ENCODE measurements at regions not wholly inside any gene's neighbourhood (a gene's known extent, or its start where the extent isn't known, plus 50 kb on each side); places are given as distances from the start of the nearest gene placed in this dataset.

GRCh38 chr2:120817136-120817955, 81.7 kb downstream of the GLI2 start:
- H3K27ac Mint-ChIP-seq, result no peak overlapping the region
- no peak for DNase-seq
- CTCF ChIA-PET, result no interaction called here
- no peaks in the 10 kb centered on the region for H3K9me3 Mint-ChIP-seq (ENCODE audit: low read depth)
- H3K4me1 Mint-ChIP-seq, result no peaks in the 10 kb centered on the region
- H3K27me3 Mint-ChIP-seq, result no peaks in the 10 kb centered on the region
- no peaks in the 10 kb centered on the region for H3K36me3 Mint-ChIP-seq
- no peak overlapping the region for H3K4me3 Mint-ChIP-seq
- ATAC-seq, result no peak

DNA sequence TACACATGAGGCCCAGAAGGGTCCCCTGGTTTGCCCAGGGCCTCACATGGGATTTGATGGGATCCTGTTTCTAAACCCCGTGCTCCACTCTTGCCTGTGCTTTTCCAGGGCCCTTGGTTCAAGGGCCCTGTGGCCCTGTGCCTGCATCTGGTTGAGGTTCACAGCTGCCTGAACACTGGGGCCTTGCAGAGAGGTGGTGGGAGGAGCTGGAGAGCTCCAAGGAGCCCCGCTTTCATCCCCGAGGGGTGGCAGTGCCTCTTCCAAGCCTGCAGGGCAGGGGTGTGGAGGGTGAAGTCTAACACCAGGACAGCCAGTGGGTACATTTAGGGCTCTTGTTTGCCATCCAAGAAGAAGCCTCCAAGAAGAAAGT, 82.3 kb downstream of the GLI2 start:
- Mint-ChIP-seq H3K36me3 (no peaks in the 10 kb centered on the region), H3K9me3 (ENCODE audit: low read depth) (no peaks in the 10 kb centered on the region), H3K27ac (no peak overlapping the region), H3K27me3 (no peaks in the 10 kb centered on the region), H3K4me3 (no peak overlapping the region), H3K4me1 (no peaks in the 10 kb centered on the region)
- CTCF ChIA-PET, result no interaction called here
- no peak for ATAC-seq
- no peak for DNase-seq

GRCh38 chr2:120818441-120818920, 82.8 kb downstream of the GLI2 start:
- Mint-ChIP-seq H3K9me3 (ENCODE audit: low read depth) (no peaks in the 10 kb centered on the region), H3K27ac (no peak overlapping the region), H3K27me3 (no peaks in the 10 kb centered on the region), H3K4me1 (no peaks in the 10 kb centered on the region), H3K36me3 (no peaks in the 10 kb centered on the region), H3K4me3 (no peak overlapping the region)
- ATAC-seq (no peak), DNase-seq (no peak)
- CTCF ChIA-PET, result no interaction called here

DNA sequence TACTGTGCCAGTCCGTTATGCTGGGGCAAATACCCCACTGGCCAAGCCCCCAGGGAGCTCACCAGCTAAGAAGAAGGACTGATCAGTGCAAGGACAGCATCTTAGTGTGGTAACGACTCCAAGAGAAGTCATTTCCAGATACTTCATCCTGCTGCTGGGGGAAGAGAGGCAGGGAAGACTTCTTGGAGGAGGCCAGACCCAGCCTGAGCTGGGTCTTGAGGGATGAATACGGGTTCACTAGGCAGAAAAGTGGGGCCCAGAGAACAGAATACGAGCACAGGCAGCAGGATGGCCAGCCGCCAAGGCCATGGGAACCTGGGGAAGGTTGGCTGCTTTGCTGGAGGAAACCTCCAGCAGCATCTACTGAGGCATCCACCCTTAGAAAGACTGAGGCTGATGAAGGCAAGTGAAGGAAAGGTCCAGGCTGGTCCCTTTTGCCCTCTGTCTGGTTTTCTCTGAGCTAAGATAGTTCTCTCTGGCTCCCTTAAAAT, 84.1 kb downstream of the GLI2 start:
- H3K27me3 Mint-ChIP-seq, result no peaks in the 10 kb centered on the region
- H3K27ac Mint-ChIP-seq, result no peak overlapping the region
- CTCF ChIA-PET, result no interaction called here
- H3K4me1 Mint-ChIP-seq, result no peaks in the 10 kb centered on the region
- no peak for DNase-seq
- H3K4me3 Mint-ChIP-seq, result no peak overlapping the region
- ATAC-seq, result no peak
- H3K9me3 Mint-ChIP-seq (ENCODE audit: low read depth), result no peaks in the 10 kb centered on the region
- H3K36me3 Mint-ChIP-seq, result no peaks in the 10 kb centered on the region

DNA sequence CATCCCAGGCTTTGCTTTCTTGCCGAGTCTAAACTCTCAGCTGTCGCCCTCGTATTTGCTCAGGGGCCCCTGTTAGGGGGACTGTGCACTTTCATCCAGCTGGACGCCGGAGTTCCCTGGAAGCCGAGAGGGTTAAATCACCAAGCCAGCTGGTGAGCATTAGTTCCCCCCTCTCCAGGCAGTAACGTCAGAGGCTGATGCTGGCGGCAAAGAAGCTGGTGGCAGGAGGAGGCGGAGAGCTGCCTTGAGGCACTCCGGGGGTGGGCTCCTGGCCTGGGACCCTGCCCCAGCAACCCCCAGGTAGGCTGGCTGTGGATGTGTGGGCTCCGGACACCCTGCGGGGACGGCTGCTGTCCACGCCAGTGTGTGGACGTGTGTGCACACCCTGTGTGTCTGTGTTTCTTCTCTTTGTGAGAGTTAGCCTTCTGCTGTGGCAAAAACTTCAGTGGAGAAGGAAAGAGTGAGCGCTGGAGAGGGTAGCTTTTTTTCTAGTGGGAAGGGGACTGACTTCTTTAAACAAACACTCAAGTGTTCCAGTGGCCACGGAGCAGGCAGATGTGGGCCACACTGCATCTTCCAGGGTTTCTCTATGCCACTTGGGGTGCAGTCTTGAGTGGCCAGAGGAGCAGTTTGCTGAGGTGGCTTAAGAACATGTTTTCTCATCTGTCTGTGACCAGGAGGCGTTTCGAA, 84.7 kb downstream of the GLI2 start:
- Mint-ChIP-seq H3K36me3 (no peaks in the 10 kb centered on the region), H3K9me3 (ENCODE audit: low read depth) (no peaks in the 10 kb centered on the region), H3K4me3 (no peak overlapping the region), H3K4me1 (no peaks in the 10 kb centered on the region), H3K27ac (no peak overlapping the region), H3K27me3 (no peaks in the 10 kb centered on the region)
- no peak for DNase-seq
- no peak for ATAC-seq
- CTCF ChIA-PET, result no interaction called here

- Mint-ChIP-seq H3K27me3 (no peaks in the 10 kb centered on the region), H3K27ac (no peak overlapping the region), H3K9me3 (ENCODE audit: low read depth) (no peaks in the 10 kb centered on the region), H3K4me1 (no peaks in the 10 kb centered on the region), H3K36me3 (no peaks in the 10 kb centered on the region), H3K4me3 (no peak overlapping the region)
- no peak for DNase-seq
- ATAC-seq, result no peak
- CTCF ChIA-PET, result no interaction called here
These were observed 85.2 kb downstream of the GLI2 start for GRCh38 chr2:120820953-120821279.

DNA sequence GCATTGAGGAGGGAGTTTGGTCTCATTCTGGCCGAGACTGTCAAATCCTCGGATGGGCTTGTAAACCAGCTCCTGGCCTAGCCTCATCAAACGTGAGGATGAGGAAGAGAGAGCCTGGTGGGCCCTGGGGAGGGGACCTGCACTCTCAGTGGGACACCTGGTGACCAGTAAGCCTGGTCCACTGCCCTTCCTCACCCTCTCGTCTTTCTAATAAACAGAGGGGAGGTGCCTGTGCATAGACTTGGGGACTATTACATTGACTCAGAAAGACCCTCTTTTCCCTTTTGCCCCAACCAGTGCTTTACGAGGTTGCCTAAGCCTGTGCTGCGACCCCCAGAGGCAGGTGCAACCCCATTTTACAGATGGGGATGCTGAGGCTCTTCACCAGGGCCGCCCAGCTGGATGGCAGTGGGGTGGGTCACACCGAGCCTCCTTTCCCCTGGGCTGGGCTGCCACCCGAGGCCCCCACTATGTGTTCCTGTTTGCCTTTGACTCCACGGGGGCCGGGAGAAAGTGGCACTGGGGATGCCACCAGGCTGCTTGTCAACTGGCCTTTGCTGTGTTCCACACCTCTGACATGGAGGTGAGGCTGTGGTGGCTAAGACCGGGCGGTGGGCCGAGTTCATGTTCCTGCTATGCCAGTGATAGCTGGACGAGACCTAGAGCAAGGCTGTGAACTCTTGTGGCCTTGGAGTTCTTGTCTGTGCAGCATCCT, 85.9 kb downstream of the GLI2 start:
- no peaks in the 10 kb centered on the region for H3K9me3 Mint-ChIP-seq (ENCODE audit: low read depth)
- CTCF ChIA-PET, result no interaction called here
- no peak overlapping the region for H3K27ac Mint-ChIP-seq
- H3K36me3 Mint-ChIP-seq, result no peaks in the 10 kb centered on the region
- no peak for ATAC-seq
- no peaks in the 10 kb centered on the region for H3K27me3 Mint-ChIP-seq
- no peaks in the 10 kb centered on the region for H3K4me1 Mint-ChIP-seq
- no peak for DNase-seq
- no peak overlapping the region for H3K4me3 Mint-ChIP-seq

DNA sequence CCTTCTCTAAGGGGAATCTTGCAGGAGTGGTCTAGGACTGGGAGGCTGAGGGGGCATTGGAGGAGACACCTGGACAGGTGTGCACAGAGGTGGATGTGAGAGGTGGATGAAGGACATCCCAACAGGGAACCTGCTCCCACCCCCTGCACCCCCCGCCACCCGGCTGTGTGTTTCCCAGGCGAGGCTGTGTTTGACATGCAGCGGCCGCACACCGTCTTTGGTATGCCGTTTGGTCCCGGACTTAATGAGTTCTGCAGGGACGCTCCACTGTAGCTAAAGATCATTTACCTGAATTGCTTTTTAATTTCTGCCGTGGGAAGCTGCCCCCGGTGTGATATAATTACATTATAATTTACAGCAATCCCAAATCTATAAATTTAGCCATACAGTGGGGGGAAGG, 87.3 kb downstream of the GLI2 start:
- DNase-seq (no peak), ATAC-seq (no peak)
- Mint-ChIP-seq H3K27me3 (no peaks in the 10 kb centered on the region), H3K27ac (no peak overlapping the region), H3K4me1 (no peaks in the 10 kb centered on the region), H3K4me3 (no peak overlapping the region), H3K9me3 (ENCODE audit: low read depth) (no peaks in the 10 kb centered on the region), H3K36me3 (no peaks in the 10 kb centered on the region)
- CTCF ChIA-PET, result no interaction called here

DNA sequence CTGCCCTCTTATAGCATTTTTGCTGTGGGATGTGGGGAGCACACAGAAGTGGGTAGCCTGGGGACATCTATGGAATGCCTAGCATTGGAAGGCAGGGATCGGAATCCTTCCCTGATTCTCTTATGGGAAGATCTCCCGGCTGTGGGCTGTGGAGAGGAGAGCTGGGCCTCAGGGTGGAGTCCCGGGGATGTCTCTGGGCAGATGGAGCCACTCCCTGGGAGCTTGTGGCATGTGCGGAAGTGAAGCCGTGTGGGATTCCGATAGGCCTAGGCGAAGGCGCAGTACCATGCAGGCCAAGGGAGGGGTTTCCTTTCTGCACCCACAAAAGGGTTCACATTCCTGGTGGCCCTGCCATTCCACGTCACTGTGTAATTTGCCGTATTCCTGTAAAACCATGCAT, 87.9 kb downstream of the GLI2 start:
- H3K4me3 Mint-ChIP-seq, result no peak overlapping the region
- ATAC-seq (no peak), DNase-seq (no peak)
- H3K9me3 Mint-ChIP-seq (ENCODE audit: low read depth), result no peaks in the 10 kb centered on the region
- no peaks in the 10 kb centered on the region for H3K4me1 Mint-ChIP-seq
- CTCF ChIA-PET, result no interaction called here
- H3K27me3 Mint-ChIP-seq, result no peaks in the 10 kb centered on the region
- no peak overlapping the region for H3K27ac Mint-ChIP-seq
- no peaks in the 10 kb centered on the region for H3K36me3 Mint-ChIP-seq

- no peaks in the 10 kb centered on the region for H3K27me3 Mint-ChIP-seq
- no peaks in the 10 kb centered on the region for H3K36me3 Mint-ChIP-seq
- CTCF ChIA-PET, result no interaction called here
- no peaks in the 10 kb centered on the region for H3K4me1 Mint-ChIP-seq
- DNase-seq (no peak), ATAC-seq (no peak)
- no peak overlapping the region for H3K4me3 Mint-ChIP-seq
- no peak overlapping the region for H3K27ac Mint-ChIP-seq
- H3K9me3 Mint-ChIP-seq (ENCODE audit: low read depth), result no peaks in the 10 kb centered on the region
These were observed 88.6 kb downstream of the GLI2 start for GRCh38 chr2:120824246-120824645.

DNA sequence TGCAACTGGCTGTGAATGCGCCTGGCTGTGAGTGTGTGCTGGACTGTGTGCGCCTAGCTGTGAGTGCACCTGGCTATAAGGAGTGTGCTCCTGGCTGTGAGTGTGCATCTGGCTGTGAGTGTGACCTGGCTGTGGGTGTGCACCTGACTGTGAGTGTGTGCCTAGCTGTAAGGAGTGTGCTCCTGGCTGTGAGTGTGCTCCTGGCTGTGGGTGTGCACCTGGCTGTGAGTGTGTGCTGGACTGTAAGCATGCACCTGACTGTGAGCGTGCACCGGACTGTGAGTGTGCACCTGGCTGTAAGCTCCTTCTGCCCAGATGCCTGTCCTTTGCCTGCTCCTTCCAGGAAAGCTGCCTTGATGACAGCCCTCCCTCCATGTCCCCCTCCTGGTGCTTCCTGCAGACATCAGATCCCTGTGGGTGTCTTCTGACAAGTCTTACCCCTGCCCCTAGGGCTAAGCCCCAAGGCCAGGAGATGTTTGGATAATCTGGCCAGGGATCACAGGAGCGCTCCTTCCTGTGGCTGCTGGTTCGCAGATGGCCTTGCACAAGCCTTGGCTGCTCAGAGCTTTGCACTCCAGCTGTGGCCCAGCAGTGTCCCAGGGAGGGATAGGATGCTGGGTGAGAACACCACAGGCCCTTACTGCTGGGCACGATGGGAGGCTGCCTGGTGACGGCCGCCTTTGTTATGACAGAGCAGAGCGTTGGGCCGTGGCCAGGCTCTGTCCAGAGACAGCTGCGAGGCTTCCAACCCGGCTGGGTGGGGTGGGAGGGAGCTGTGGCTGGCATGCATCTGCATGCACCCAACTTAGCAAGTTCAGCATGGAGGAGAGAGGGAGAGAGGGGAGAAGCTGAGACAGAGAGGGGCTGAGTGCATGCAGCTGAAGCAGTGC, 89.9 kb downstream of the GLI2 start:
- ATAC-seq, result no peak
- no peaks in the 10 kb centered on the region for H3K27me3 Mint-ChIP-seq
- DNase-seq, result no peak
- H3K4me1 Mint-ChIP-seq, result no peaks in the 10 kb centered on the region
- H3K9me3 Mint-ChIP-seq (ENCODE audit: low read depth), result no peaks in the 10 kb centered on the region
- CTCF ChIA-PET, result no interaction called here
- H3K36me3 Mint-ChIP-seq, result no peaks in the 10 kb centered on the region
- H3K4me3 Mint-ChIP-seq, result no peak overlapping the region
- H3K27ac Mint-ChIP-seq, result no peak overlapping the region

DNA sequence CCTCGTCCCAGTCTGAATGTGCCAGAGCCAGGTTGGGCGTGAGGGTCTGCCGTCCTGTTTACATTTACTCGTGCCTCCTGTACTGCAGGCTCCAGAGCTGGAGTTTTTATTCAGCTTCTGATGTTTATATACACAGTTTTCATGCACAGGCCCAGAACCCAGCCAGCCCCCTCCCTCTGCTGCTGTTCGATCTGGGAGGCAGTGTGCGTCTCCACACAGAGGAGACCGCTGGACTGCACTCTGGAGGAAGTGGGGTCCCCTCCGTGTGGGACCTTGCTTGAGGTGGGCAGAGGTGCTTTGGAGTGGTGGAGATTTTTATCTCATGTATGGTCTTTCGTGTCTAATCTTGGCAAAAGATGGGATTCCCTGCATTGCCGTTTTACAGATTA, 90.6 kb downstream of the GLI2 start:
- H3K27me3 Mint-ChIP-seq, result no peaks in the 10 kb centered on the region
- no peaks in the 10 kb centered on the region for H3K4me1 Mint-ChIP-seq
- CTCF ChIA-PET, result no interaction called here
- no peaks in the 10 kb centered on the region for H3K9me3 Mint-ChIP-seq (ENCODE audit: low read depth)
- no peak overlapping the region for H3K4me3 Mint-ChIP-seq
- H3K36me3 Mint-ChIP-seq, result no peaks in the 10 kb centered on the region
- no peak overlapping the region for H3K27ac Mint-ChIP-seq
- DNase-seq (no peak), ATAC-seq (no peak)

GRCh38 chr2:120826716-120827410, 91.2 kb downstream of the GLI2 start:
- no peak for ATAC-seq
- H3K27me3 Mint-ChIP-seq, result no peaks in the 10 kb centered on the region

More at GRCh38 chr2:120826716-120827410, 91.2 kb downstream of the GLI2 start:
- Mint-ChIP-seq H3K36me3 (no peaks in the 10 kb centered on the region), H3K4me3 (no peak overlapping the region), H3K4me1 (no peaks in the 10 kb centered on the region), H3K27ac (no peak overlapping the region), H3K9me3 (ENCODE audit: low read depth) (no peaks in the 10 kb centered on the region)
- CTCF ChIA-PET, result no interaction called here
- no peak for DNase-seq
